ENCODE measurements at regions not wholly inside any gene's neighbourhood (a gene's known extent, or its start where the extent isn't known, plus 50 kb on each side); places are given as distances from the start of the nearest gene placed in this dataset.

DNA sequence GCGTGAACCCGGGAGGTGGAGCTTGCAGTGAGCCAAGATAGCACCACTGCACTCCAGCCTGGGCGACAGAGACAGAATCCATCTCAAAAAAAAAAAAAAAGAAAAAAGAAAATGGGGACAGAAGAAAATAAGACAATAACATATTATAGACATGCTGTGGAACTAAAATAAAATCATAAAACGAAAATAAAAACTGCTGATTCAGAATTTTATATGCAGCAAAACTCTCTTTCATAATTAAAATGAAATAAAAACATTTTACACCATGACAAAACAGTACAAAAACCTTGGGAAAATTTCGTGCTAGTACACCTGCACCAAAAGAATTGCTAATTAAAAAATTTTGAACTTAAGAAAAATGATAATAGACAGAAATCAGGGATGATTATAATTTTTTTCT lies 2245.1 kb downstream of the PCDH9 start:
- TF ChIP-seq CTCF (IDR thresholded peaks at IDR 0.05 in 4 of 5, conservative IDR thresholded peaks at IDR 0.05 in 1 of 5) (no peak), POLR2A (IDR thresholded peaks at IDR 0.05) (no peak)

All from gastrocnemius medialis (tissue), 4 donors.